Thymus (tissue), 11 donors: ENCODE measurements at regions not wholly inside any gene's neighbourhood (a gene's known extent, or its start where the extent isn't known, plus 50 kb on each side); places are given as distances from the start of the nearest gene placed in this dataset.

Source experiments
- DNase-seq, 9 donors: peaks; one replicate each; pipeline ENCODE4 v3.0.0-alpha.2; 2013; ENCODE audit warnings: low spot score in 9 of 9, low read depth in 6 of 9, missing footprints in 1 of 9
- H3K27ac ChIP-seq, 2 donors: one replicate each; pipeline ENCODE4 v1.5.1; 2013; ENCODE audit warnings: control low read depth in 1 of 2, low read depth in 1 of 2, low read length in 1 of 2, mild to moderate bottlenecking in 1 of 2, moderate library complexity in 1 of 2
- H3K27me3 ChIP-seq, 2 donors: one replicate each; pipeline ENCODE4 v1.5.1; 2013; ENCODE audit warnings: low read length in 1 of 2; ENCODE audit not compliant: control insufficient read depth in 2 of 2, insufficient read depth in 1 of 2
- H3K36me3 ChIP-seq, 2 donors: one replicate each; pipeline ENCODE4 v1.5.1; 2013; ENCODE audit warnings: low read length in 1 of 2, mild to moderate bottlenecking in 1 of 2, moderate library complexity in 1 of 2; ENCODE audit not compliant: control insufficient read depth in 2 of 2, insufficient read depth in 2 of 2
- H3K4me1 ChIP-seq, 2 donors: one replicate each; pipeline ENCODE4 v1.5.1; 2013; ENCODE audit warnings: low read length in 2 of 2; ENCODE audit not compliant: control insufficient read depth in 2 of 2, insufficient read depth in 2 of 2
- H3K4me3 ChIP-seq, 2 donors: one replicate each; pipeline ENCODE4 v1.5.1; 2013; ENCODE audit warnings: low read length in 2 of 2, control low read depth in 1 of 2, mild to moderate bottlenecking in 1 of 2
- H3K9me3 ChIP-seq, 2 donors: one replicate each; pipeline ENCODE4 v1.5.1; 2013; ENCODE audit warnings: low read length in 1 of 2, mild to moderate bottlenecking in 1 of 2; ENCODE audit not compliant: control insufficient read depth in 2 of 2, insufficient read depth in 1 of 2
- WGBS: extraction: QIAGEN DNeasy Blood & Tissue Kit; methylation state at CpG from one replicate; pipeline ENCODE4 v1.1.7; 2013; 5-methylcytosine and 5-hydroxymethylcytosine counted together
- donor health status: healthy.

GRCh38 chr2:12391116-12391515, 325.6 kb upstream of the TRIB2 start:
- 98% methylated on average over 2 of the region's 2 CpGs for WGBS
- Histone ChIP-seq H3K27me3 (no peaks in the 10 kb centered on the region), H3K27ac (no peak overlapping the region), H3K36me3 (no peaks in the 10 kb centered on the region), H3K9me3 (no peaks in the 10 kb centered on the region), H3K4me3 (no peak overlapping the region), H3K4me1 (no peaks in the 10 kb centered on the region)
- DNase-seq = no peak

GRCh38 chr2:12396699-12397098, 320.0 kb upstream of the TRIB2 start:
- no peak for DNase-seq
- Histone ChIP-seq H3K27ac (no peak overlapping the region), H3K9me3 (no peaks in the 10 kb centered on the region), H3K4me1 (no peaks in the 10 kb centered on the region), H3K27me3 (no peaks in the 10 kb centered on the region), H3K36me3 (no peaks in the 10 kb centered on the region), H3K4me3 (no peak overlapping the region)
- WGBS = 95% methylated on average over 6 of the region's 6 CpGs

GRCh38 chr2:12397854-12398253, 318.9 kb upstream of the TRIB2 start:
- WGBS = 83% methylated on average over 9 of the region's 9 CpGs
- no peak for DNase-seq
- no peak overlapping the region for H3K27ac ChIP-seq
- H3K4me3 ChIP-seq = no peak overlapping the region
- H3K4me1 ChIP-seq = no peaks in the 10 kb centered on the region
- H3K9me3 ChIP-seq = peaks cover 0 to 5% of the 10 kb centered on the region in 2 donors
- no peaks in the 10 kb centered on the region for H3K27me3 ChIP-seq
- H3K36me3 ChIP-seq = no peaks in the 10 kb centered on the region

GRCh38 chr2:12399240-12399639, 317.5 kb upstream of the TRIB2 start:
- DNase-seq = no peak
- WGBS = 97% methylated on average over 3 of the region's 3 CpGs
- no peak overlapping the region for H3K27ac ChIP-seq
- peaks cover 0 to 9% of the 10 kb centered on the region in 2 donors for H3K9me3 ChIP-seq
- no peak overlapping the region for H3K4me3 ChIP-seq
- no peaks in the 10 kb centered on the region for H3K36me3 ChIP-seq
- no peaks in the 10 kb centered on the region for H3K27me3 ChIP-seq
- no peaks in the 10 kb centered on the region for H3K4me1 ChIP-seq

- DNase-seq = no peak
These were observed 316.2 kb upstream of the TRIB2 start for GRCh38 chr2:12400543-12400942.

DNA sequence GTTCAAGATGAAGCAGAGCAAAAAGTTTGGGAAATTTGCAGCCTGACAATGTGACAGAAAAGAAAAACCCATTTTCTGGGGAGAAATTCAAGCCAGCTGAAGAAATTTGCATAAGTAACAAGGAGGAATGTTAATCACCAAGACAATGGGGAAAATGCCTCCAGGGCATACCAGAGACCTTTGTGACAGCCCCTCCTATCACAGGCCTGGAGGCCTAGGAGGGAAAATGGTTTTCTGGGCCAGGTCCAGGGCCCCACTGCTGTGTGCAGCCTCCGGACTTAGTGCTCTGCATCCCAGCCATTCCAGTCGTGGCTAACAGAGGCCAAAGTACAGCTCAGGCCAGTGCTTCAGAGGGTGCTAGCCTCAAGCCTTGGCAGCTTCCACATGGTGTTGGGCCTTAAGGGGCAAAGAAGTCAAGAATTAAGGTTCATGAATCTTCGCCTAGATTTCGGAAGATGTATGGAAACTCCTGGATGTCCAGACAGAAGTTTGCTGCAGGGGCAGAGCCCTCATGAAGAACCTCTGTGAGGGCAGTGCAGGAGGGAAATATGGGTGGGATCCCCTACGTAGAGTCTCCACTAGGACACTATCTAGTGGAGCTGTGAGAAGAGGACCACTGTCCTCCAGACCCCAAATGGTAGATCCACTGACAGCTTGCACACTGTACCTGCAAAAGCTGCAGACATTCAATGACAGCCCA, 314.1 kb upstream of the TRIB2 start:
- DNase-seq = no peak

More at GRCh38 chr2:12400543-12400942, 316.2 kb upstream of the TRIB2 start:
- Histone ChIP-seq H3K4me3 (no peak overlapping the region), H3K27ac (no peak overlapping the region), H3K36me3 (no peaks in the 10 kb centered on the region), H3K27me3 (no peaks in the 10 kb centered on the region), H3K4me1 (no peaks in the 10 kb centered on the region), H3K9me3 (peaks cover 0 to 9% of the 10 kb centered on the region in 2 donors)
- WGBS = 89% methylated on average over 3 of the region's 3 CpGs

GRCh38 chr2:12404497-12404896, 312.2 kb upstream of the TRIB2 start:
- Histone ChIP-seq H3K36me3 (no peaks in the 10 kb centered on the region), H3K27me3 (no peaks in the 10 kb centered on the region), H3K4me1 (no peaks in the 10 kb centered on the region), H3K9me3 (peaks cover 0 to 9% of the 10 kb centered on the region in 2 donors), H3K27ac (no peak overlapping the region), H3K4me3 (no peak overlapping the region)
- DNase-seq = no peak

More for the DNA sequence above, 314.1 kb upstream of the TRIB2 start:
- 95% methylated on average over 5 of the region's 5 CpGs for WGBS
- no peaks in the 10 kb centered on the region for H3K27me3 ChIP-seq
- H3K27ac ChIP-seq = no peak overlapping the region
- no peak overlapping the region for H3K4me3 ChIP-seq
- no peaks in the 10 kb centered on the region for H3K36me3 ChIP-seq
- no peaks in the 10 kb centered on the region for H3K4me1 ChIP-seq
- H3K9me3 ChIP-seq = peaks cover 0 to 9% of the 10 kb centered on the region in 2 donors

DNA sequence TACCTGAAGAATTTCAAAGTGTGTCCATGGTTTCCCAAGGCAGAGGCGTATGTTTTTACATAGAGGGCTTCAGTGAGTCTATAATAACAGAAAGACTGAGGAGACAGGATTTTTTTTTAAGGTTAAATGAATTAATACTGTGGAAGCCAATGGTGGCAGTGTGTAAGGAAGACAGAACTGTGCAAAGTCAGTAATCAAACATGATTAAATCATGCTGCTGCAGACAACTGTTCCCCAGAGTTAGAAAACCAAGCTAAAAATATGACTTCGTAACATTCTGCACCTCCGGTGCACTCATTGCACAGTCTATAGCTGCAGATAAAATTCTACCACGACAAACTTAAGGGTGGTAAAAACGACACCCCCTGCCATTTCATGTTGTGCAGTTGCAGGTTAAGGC, 309.6 kb upstream of the TRIB2 start:
- DNase-seq = no peak
- peaks cover 0 to 11% of the 10 kb centered on the region in 2 donors for H3K9me3 ChIP-seq
- H3K27me3 ChIP-seq = no peaks in the 10 kb centered on the region
- H3K27ac ChIP-seq = no peak overlapping the region
- H3K4me1 ChIP-seq = peaks cover 0 to under 1% of the 10 kb centered on the region in 2 donors
- no peaks in the 10 kb centered on the region for H3K36me3 ChIP-seq
- no peak overlapping the region for H3K4me3 ChIP-seq
- 91% methylated on average over 5 of the region's 5 CpGs for WGBS

DNA sequence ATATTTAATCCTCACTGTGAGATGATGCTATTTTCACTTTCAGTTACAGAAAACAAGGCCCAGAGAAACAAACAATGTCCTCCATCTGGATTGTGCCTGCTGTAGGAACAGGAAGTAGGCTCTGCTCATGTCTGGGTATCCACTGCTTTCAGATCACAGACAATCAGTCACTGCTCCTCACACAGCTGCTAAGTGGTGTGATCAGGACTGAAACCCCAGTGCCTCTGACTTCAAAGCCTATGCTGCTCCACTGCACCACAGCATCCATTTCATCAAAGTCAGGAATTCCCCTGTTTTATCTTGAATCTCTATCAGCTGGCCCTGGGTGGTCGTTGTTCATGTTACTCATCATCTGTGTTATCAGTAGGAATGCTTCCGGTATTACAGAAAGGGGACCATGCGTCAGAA, 303.8 kb upstream of the TRIB2 start:
- Histone ChIP-seq H3K9me3 (peaks cover 0 to 2% of the 10 kb centered on the region in 2 donors), H3K4me1 (peaks cover 4 to 10% of the 10 kb centered on the region in 2 donors), H3K4me3 (no peak overlapping the region), H3K36me3 (no peaks in the 10 kb centered on the region), H3K27ac (no peak overlapping the region), H3K27me3 (no peaks in the 10 kb centered on the region)
- peak in 8 of 9 donors; percentile 23 to 73 (median 44) for DNase-seq
- 53% methylated on average over 3 of the region's 3 CpGs for WGBS
